ENCODE measurements at regions not wholly inside any gene's neighbourhood (a gene's known extent, or its start where the extent isn't known, plus 50 kb on each side); places are given as distances from the start of the nearest gene placed in this dataset.

GRCh38 chr15:100829457-100829856 is 50.2 kb upstream of the ALDH1A3 start:
- Histone ChIP-seq H3K9me3 (ENCODE audit: control insufficient read depth, insufficient read depth, low read depth, low read length) (no peaks in the 10 kb centered on the region), H3K4me3 (ENCODE audit: low read depth, low read length) (no peak overlapping the region), H3K4me1 (ENCODE audit: control insufficient read depth, insufficient read depth, low read length) (no peaks in the 10 kb centered on the region), H3K36me3 (ENCODE audit: control insufficient read depth in 2 of 2, insufficient read depth in 1 of 2, low read length in 2 of 2) (no peaks in the 10 kb centered on the region), H3K27ac (ENCODE audit: extremely low read depth, low read depth, low read length) (no peak overlapping the region)
- ChIA-PET POLR2A (no interaction called here), CTCF (interaction anchor here (0.7 kb wide), 1 partner anchor 192 kb away, joined by 3 read pairs; no protein-coding TSS in a partner anchor)
- TF ChIP-seq ZBTB7A (tag by site-specific recombination; IDR thresholded peaks at IDR 0.05; ENCODE audit: low read depth) = no peak
- TF ChIP-seq RBAK (tag by site-specific recombination; IDR thresholded peaks at IDR 0.05) = no peak
- TF ChIP-seq PRDM6 (tag by site-specific recombination; IDR thresholded peaks at IDR 0.05) = peak; percentile 54
- no peak for TF ChIP-seq ZNF549 (tag by site-specific recombination; IDR thresholded peaks at IDR 0.05)

Measured in HEK293 (cell line).